DOHH2 (cell line): ENCODE measurements at regions not wholly inside any gene's neighbourhood (a gene's known extent, or its start where the extent isn't known, plus 50 kb on each side); places are given as distances from the start of the nearest gene placed in this dataset.

Experiments
- CTCF ChIP-seq: fragments of 200-600 bp; sonication (generic); IDR thresholded peaks from one replicate; pipeline ENCODE4 v1.5.1; 2014; ENCODE audit warnings: antibody characterized with exemption, mild to moderate bottlenecking, low read depth, low read length; ENCODE audit not compliant: poor library complexity, severe bottlenecking
- EZH2phosphoT487 ChIP-seq: fragments of 200-600 bp; sonication (generic); IDR thresholded peaks from 2 replicates; pipeline ENCODE4 v1.6.1; 2017; ENCODE audit warnings: borderline replicate concordance, mild to moderate bottlenecking, antibody characterized with exemption, low read length, moderate library complexity, mixed read lengths

GRCh38 chr18:27785815-27786471 lies 391.0 kb downstream of the CDH2 start:
- TF ChIP-seq CTCF (no peak), EZH2phosphoT487 (no peak)
